ENCODE measurements at regions not wholly inside any gene's neighbourhood (a gene's known extent, or its start where the extent isn't known, plus 50 kb on each side); places are given as distances from the start of the nearest gene placed in this dataset.
"Not testable (repeated sequence)": the region's sequence is repeated elsewhere in the genome, so short reads cannot be mapped to it uniquely, and the experiment has no call there.

GRCh38 chr12:131568336-131568735 lies 142.6 kb upstream of the SFSWAP start:
- DNase-seq, result no peak

- DNase-seq, result no peak
Measured at GRCh38 chr12:131570596-131570995, 140.3 kb upstream of the SFSWAP start.

GRCh38 chr12:131571827-131572226 lies 139.1 kb upstream of the SFSWAP start:
- DNase-seq, result no peak

- DNase-seq, result no peak
Measured at GRCh38 chr12:131572626-131573025, 138.3 kb upstream of the SFSWAP start.

- no peak for DNase-seq
Measured at GRCh38 chr12:131573631-131574394, 137.1 kb upstream of the SFSWAP start.

- no peak for DNase-seq
Measured at GRCh38 chr12:131574395-131574771, 136.5 kb upstream of the SFSWAP start.

- no peak for DNase-seq
Measured at GRCh38 chr12:131575371-131575770, 135.5 kb upstream of the SFSWAP start.

GRCh38 chr12:131576734-131577133 lies 134.2 kb upstream of the SFSWAP start:
- DNase-seq, result not testable (repeated sequence)

GRCh38 chr12:131577766-131578165 lies 133.1 kb upstream of the SFSWAP start:
- DNase-seq, result no peak

GRCh38 chr12:131578828-131579470 lies 131.9 kb upstream of the SFSWAP start:
- no peak for DNase-seq

GRCh38 chr12:131583090-131583712 lies 127.7 kb upstream of the SFSWAP start:
- DNase-seq, result no peak

- DNase-seq, result no peak
Measured at GRCh38 chr12:131586269-131586668, 124.6 kb upstream of the SFSWAP start.

GRCh38 chr12:131586761-131587160 lies 124.1 kb upstream of the SFSWAP start:
- no peak for DNase-seq

GRCh38 chr12:131587565-131587964 lies 123.3 kb upstream of the SFSWAP start:
- DNase-seq, result no peak

- DNase-seq, result no peak
Measured at GRCh38 chr12:131589221-131589897, 121.5 kb upstream of the SFSWAP start.

GRCh38 chr12:131589966-131590365 lies 120.9 kb upstream of the SFSWAP start:
- no peak for DNase-seq

- DNase-seq, result no peak
Measured at GRCh38 chr12:131591136-131591535, 119.8 kb upstream of the SFSWAP start.

- DNase-seq, result no peak
Measured at GRCh38 chr12:131591714-131592709, 118.9 kb upstream of the SFSWAP start.

GRCh38 chr12:131592972-131593371 lies 117.9 kb upstream of the SFSWAP start:
- DNase-seq, result no peak

GRCh38 chr12:131593406-131593805 lies 117.5 kb upstream of the SFSWAP start:
- DNase-seq, result no peak

- no peak for DNase-seq
Measured at GRCh38 chr12:131596115-131596514, 114.8 kb upstream of the SFSWAP start.
